ENCODE measurements at regions not wholly inside any gene's neighbourhood (a gene's known extent, or its start where the extent isn't known, plus 50 kb on each side); places are given as distances from the start of the nearest gene placed in this dataset.

DNA sequence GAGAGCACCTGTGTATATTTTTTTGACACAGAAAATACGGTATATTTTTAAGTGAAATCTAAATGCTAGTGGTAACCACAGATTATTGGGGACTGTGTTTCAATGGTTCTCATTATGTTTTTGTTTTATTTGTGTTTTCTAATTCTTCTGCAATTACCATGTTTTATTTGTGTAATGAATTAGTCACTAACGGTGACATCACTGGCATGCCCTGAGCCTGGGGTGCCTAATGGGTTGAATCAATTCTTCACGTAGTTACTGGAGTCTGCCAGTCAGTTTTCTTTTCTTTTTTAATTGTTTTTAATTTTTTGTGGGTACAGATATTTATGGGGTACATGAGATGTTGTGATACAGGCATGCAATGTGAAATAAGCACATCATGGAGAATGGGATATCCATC is 168.8 kb downstream of the RELL1 start:
- H3K27ac ChIP-seq (ENCODE audit: low read depth, low read length), result no peak overlapping the region
- no peaks in the 10 kb centered on the region for H3K27me3 Mint-ChIP-seq (ENCODE audit: insufficient read depth)

DNA sequence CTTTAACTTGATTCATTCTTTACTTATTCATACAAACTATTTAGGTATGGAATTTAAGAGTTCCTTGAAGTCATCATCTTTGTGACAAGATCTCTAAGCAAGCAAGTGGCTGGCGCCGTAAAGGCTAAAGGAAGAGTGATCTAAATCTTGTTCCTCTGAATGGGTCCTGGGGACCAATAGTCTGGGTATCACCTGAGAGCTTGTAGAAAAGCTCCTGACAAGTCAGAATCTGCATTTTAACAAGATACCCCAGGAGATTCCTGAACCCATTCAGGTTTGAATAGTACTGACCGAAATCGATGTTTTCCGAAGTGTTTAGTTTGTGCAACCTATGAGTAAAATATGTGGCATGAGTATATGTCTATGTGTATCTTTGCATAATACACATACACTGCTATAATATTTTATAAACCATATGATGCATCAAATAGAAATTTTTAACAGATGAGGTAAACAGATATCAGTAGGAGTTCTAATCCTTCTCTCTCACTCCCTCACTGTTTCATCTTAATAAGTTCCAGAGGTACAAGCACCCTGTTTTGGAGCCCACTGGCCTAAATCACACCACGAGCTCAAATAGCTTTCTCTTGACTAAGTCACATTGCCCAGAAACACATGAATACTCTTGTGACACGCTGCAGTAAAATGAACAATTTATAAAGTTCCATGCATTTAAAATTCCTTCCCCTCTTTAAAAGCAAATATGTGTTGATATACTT is 170.0 kb downstream of the RELL1 start:
- Mint-ChIP-seq H3K27ac (no peak overlapping the region), H3K27me3 (ENCODE audit: insufficient read depth) (no peaks in the 10 kb centered on the region)

More for the DNA sequence above, 168.8 kb downstream of the RELL1 start:
- H3K36me3 ChIP-seq (ENCODE audit: control insufficient read depth, insufficient read depth, low read length), result no peaks in the 10 kb centered on the region
- DNase-seq, result no peak
- Mint-ChIP-seq H3K9me3 (peaks cover 6% of the 10 kb centered on the region), H3K4me3 (no peak overlapping the region), H3K27ac (no peak overlapping the region), H3K4me1 (no peaks in the 10 kb centered on the region), H3K36me3 (ENCODE audit: low read depth) (no peaks in the 10 kb centered on the region)
- H3K9me3 ChIP-seq (ENCODE audit: control insufficient read depth, low read length), result peaks cover 7% of the 10 kb centered on the region
- no peak overlapping the region for H3K9ac ChIP-seq (ENCODE audit: extremely low read depth, low read length, poor library complexity, severe bottlenecking)
- no peaks in the 10 kb centered on the region for H3K27me3 ChIP-seq (ENCODE audit: control insufficient read depth, insufficient read depth, low read length, poor library complexity, severe bottlenecking)
- 90 to 100% methylated on average over 2 to 3 of the region's 3 CpGs for WGBS, 2 experiments (ENCODE audit: insufficient coverage in 1 of 2, insufficient read length in 1 of 2)
- TF ChIP-seq, protein P1, sequence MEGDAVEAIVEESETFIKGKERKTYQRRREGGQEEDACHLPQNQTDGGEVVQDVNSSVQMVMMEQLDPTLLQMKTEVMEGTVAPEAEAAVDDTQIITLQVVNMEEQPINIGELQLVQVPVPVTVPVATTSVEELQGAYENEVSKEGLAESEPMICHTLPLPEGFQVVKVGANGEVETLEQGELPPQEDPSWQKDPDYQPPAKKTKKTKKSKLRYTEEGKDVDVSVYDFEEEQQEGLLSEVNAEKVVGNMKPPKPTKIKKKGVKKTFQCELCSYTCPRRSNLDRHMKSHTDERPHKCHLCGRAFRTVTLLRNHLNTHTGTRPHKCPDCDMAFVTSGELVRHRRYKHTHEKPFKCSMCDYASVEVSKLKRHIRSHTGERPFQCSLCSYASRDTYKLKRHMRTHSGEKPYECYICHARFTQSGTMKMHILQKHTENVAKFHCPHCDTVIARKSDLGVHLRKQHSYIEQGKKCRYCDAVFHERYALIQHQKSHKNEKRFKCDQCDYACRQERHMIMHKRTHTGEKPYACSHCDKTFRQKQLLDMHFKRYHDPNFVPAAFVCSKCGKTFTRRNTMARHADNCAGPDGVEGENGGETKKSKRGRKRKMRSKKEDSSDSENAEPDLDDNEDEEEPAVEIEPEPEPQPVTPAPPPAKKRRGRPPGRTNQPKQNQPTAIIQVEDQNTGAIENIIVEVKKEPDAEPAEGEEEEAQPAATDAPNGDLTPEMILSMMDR (conservative IDR thresholded peaks at IDR 0.05), result no peak
- H3K4me1 ChIP-seq (ENCODE audit: control insufficient read depth, insufficient read depth, low read length), result no peaks in the 10 kb centered on the region
- H3K4me3 ChIP-seq (ENCODE audit: low read length), result no peak overlapping the region

DNA sequence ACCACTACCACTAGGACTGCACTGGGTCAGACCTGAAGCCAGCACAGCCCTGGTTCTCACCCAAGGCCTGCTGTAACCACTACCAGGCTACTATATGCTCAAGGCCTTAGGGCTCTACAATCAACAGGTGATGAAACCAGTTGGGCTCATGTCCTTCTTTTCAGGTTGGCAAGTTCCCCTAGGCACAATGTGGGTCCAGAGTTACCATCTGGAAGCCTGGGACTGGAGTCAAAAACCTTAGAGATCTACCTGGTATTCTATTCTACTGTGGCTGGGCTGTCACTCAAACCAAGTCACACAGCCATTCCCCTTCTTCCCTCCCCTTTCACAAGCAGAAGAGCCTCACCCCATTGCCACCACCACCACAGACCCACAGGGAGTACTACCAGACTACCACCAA is 175.6 kb downstream of the RELL1 start:
- H3K9me3 ChIP-seq (ENCODE audit: control insufficient read depth, low read length), result peaks cover 7% of the 10 kb centered on the region
- Mint-ChIP-seq H3K9me3 (peaks cover 23% of the 10 kb centered on the region), H3K36me3 (ENCODE audit: low read depth) (peaks cover 2% of the 10 kb centered on the region), H3K27ac (no peak overlapping the region), H3K4me3 (no peak overlapping the region), H3K27me3 (ENCODE audit: insufficient read depth) (no peaks in the 10 kb centered on the region), H3K4me1 (no peaks in the 10 kb centered on the region)
- H3K4me1 ChIP-seq (ENCODE audit: control insufficient read depth, insufficient read depth, low read length), result no peaks in the 10 kb centered on the region
- H3K9ac ChIP-seq (ENCODE audit: extremely low read depth, low read length, poor library complexity, severe bottlenecking), result no peak overlapping the region
- H3K27ac ChIP-seq (ENCODE audit: low read depth, low read length), result no peak overlapping the region
- H3K36me3 ChIP-seq (ENCODE audit: control insufficient read depth, insufficient read depth, low read length), result no peaks in the 10 kb centered on the region
- H3K4me3 ChIP-seq (ENCODE audit: low read length), result no peak overlapping the region
- H3K27me3 ChIP-seq (ENCODE audit: control insufficient read depth, insufficient read depth, low read length, poor library complexity, severe bottlenecking), result no peaks in the 10 kb centered on the region
- TF ChIP-seq, protein P1 (conservative IDR thresholded peaks at IDR 0.05), result no peak
- DNase-seq, result no peak

More for the DNA sequence above, 170.0 kb downstream of the RELL1 start:
- Histone ChIP-seq H3K9ac (ENCODE audit: extremely low read depth, low read length, poor library complexity, severe bottlenecking) (no peak overlapping the region), H3K36me3 (ENCODE audit: control insufficient read depth, insufficient read depth, low read length) (no peaks in the 10 kb centered on the region), H3K27ac (ENCODE audit: low read depth, low read length) (no peak overlapping the region), H3K4me3 (ENCODE audit: low read length) (no peak overlapping the region), H3K4me1 (ENCODE audit: control insufficient read depth, insufficient read depth, low read length) (no peaks in the 10 kb centered on the region), H3K9me3 (ENCODE audit: control insufficient read depth, low read length) (peaks cover 7% of the 10 kb centered on the region), H3K27me3 (ENCODE audit: control insufficient read depth, insufficient read depth, low read length, poor library complexity, severe bottlenecking) (no peaks in the 10 kb centered on the region)
- H3K4me1 Mint-ChIP-seq, result no peaks in the 10 kb centered on the region
- peaks cover 9% of the 10 kb centered on the region for H3K9me3 Mint-ChIP-seq
- no peak overlapping the region for H3K4me3 Mint-ChIP-seq
- TF ChIP-seq, protein P1 (conservative IDR thresholded peaks at IDR 0.05), result no peak
- WGBS, 2 experiments (ENCODE audit: insufficient coverage in 1 of 2, insufficient read length in 1 of 2), result 52 to 76% methylated on average over 3 to 7 of the region's 7 CpGs
- DNase-seq, result no peak
- no peaks in the 10 kb centered on the region for H3K36me3 Mint-ChIP-seq (ENCODE audit: low read depth)

All from endodermal cell (in vitro differentiated cells).